GM12864 (cell line): ENCODE measurements at regions not wholly inside any gene's neighbourhood (a gene's known extent, or its start where the extent isn't known, plus 50 kb on each side); places are given as distances from the start of the nearest gene placed in this dataset.

Experiments used
- DNase-seq: peaks from one replicate; pipeline ENCODE4 v3.0.0-alpha.2; 2011; ENCODE audit warnings: low read depth
- H3K4me3 ChIP-seq: 2 replicates; pipeline ENCODE4 v1.5.1; 2011; ENCODE audit warnings: mild to moderate bottlenecking, low read depth, low read length, control low read depth
- CTCF ChIP-seq: IDR thresholded peaks from 2 replicates; pipeline ENCODE4 v1.5.1; 2011; ENCODE audit warnings: low read depth, mild to moderate bottlenecking, moderate library complexity, low read length, control low read depth, inconsistent platforms; ENCODE audit errors: missing control alignments

- H3K4me3 ChIP-seq: no peak overlapping the region
- DNase-seq: no peak
- no peak for TF ChIP-seq CTCF
Measured at GRCh38 chr18:47404845-47405244, 153.4 kb upstream of the SKOR2 start.

GRCh38 chr18:47403949-47404348 lies 152.5 kb upstream of the SKOR2 start:
- TF ChIP-seq CTCF: no peak
- no peak for DNase-seq

GRCh38 chr18:47403317-47403716 lies 151.9 kb upstream of the SKOR2 start:
- no peak overlapping the region for H3K4me3 ChIP-seq
- TF ChIP-seq CTCF: no peak
- DNase-seq: no peak

More at GRCh38 chr18:47403949-47404348, 152.5 kb upstream of the SKOR2 start:
- no peak overlapping the region for H3K4me3 ChIP-seq

GRCh38 chr18:47399475-47399874 lies 148.0 kb upstream of the SKOR2 start:
- no peak for TF ChIP-seq CTCF
- DNase-seq: no peak
- H3K4me3 ChIP-seq: no peak overlapping the region

- peak; percentile 53 for TF ChIP-seq CTCF
- DNase-seq: no peak
- no peak overlapping the region for H3K4me3 ChIP-seq
Measured at GRCh38 chr18:47397671-47398319, 146.3 kb upstream of the SKOR2 start.

- no peak for DNase-seq
- H3K4me3 ChIP-seq: no peak overlapping the region
- no peak for TF ChIP-seq CTCF
Measured at GRCh38 chr18:47391665-47392064, 140.2 kb upstream of the SKOR2 start.

- DNase-seq: no peak
- no peak for TF ChIP-seq CTCF
- H3K4me3 ChIP-seq: no peak overlapping the region
Measured at GRCh38 chr18:47390410-47391024, 139.1 kb upstream of the SKOR2 start.
